Activated CD4-positive, alpha-beta T cell treated with anti-CD3 and anti-CD28 coated beads, Interleukin-2, amount 50 U/mL, for 48 hours (primary cell): ENCODE measurements at regions not wholly inside any gene's neighbourhood (a gene's known extent, or its start where the extent isn't known, plus 50 kb on each side); places are given as distances from the start of the nearest gene placed in this dataset.

Source experiments
- DNase-seq, 2 experiments: peaks; one replicate each; pipeline ENCODE4 v3.0.0-alpha.2; 2020

DNA sequence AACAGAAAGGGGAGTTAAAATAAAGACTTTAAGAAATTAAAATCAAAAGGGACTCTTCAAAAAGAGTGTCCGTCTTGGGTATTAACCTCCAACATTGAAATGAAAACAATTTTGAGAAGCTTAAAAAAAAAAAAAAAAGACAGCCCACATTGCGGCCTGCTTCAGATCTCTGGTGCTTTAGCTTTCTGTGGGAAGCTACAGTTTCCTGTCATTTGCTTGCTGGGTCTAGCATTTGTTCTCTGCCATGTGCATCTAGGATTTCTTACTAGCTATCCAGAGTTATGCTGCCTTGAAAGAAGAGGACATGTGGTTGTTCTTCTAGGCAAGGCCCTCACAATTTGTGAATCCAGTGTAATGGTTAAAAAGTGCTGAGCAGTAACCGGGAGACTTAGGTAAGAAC is 375.3 kb downstream of the SLC4A3 start:
- no peak for DNase-seq

DNA sequence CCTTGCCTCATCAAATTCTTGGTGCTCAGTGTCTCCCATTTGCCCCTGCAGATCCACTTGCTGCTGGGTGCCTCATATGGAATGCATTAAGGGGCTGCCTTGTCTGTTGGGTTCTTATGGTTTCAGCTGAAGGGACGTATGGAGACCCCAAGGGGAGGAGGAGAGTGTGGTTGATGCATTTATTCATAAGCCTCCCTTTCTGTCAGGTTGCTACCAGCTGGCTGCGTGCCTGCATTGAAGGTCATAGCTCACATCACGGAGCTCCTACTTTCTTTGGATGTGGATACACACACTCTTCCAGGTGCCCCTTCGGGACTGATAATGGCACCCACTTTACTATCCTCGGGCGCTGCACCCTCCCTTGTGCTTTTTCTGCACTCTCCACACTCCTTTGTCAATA is 377.9 kb downstream of the SLC4A3 start:
- DNase-seq = no peak

DNA sequence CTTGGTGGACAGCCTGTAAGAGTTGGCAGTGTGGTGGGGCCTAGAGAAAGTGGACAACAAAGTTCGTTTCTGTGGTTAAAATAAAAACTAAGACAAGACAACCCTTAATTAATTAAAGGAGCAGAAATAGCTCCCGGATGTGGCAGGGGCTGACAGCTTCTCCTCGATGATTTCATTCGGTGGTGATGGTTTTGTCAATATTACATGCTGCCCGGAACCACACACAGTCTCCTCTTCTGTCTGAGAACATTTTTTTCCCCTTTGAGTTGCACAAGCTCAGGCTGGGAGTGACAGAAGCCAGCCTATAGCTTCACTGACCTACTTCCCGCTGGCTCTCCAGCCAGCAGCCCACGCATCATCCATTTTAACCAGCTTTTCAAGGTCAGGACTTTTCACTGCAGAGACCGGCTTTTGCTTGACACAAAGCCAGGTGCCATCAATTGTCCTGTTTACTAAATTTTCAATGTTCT is 378.8 kb downstream of the SLC4A3 start:
- no peak for DNase-seq

- no peak for DNase-seq
Measured at GRCh38 chr2:220011859-220012258, 384.4 kb downstream of the SLC4A3 start.

- no peak for DNase-seq
Measured at GRCh38 chr2:220014961-220015360, 387.5 kb downstream of the SLC4A3 start.

DNA sequence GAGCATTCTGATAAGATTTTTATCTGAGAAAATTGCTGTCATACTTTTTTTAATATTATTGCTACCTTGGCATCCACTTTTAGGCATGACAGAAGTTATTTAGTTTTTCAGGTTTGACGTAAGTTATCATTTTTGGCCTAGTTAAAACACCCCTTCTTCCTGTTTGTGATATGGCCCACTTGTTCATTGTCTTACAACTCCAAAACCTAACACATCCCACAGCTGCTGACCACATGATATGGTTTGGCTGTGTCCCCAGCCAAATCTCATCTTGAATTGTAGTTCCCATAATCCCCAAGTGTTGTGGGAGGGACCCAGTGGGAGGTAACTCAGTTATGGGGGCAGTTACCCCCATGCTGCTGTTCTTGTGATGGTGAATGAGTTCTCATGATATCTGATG is 388.1 kb downstream of the SLC4A3 start:
- no peak for DNase-seq

- DNase-seq = no peak
Measured at GRCh38 chr2:220025207-220025606, 397.8 kb downstream of the SLC4A3 start.

- no peak for DNase-seq
Measured at GRCh38 chr2:220029013-220029412, 401.6 kb downstream of the SLC4A3 start.

- no peak for DNase-seq
Measured at GRCh38 chr2:220033546-220033945, 406.1 kb downstream of the SLC4A3 start.

GRCh38 chr2:220034426-220035130 is 407.1 kb downstream of the SLC4A3 start:
- no peak for DNase-seq

- no peak for DNase-seq
Measured at GRCh38 chr2:220036431-220036830, 409.0 kb downstream of the SLC4A3 start.

DNA sequence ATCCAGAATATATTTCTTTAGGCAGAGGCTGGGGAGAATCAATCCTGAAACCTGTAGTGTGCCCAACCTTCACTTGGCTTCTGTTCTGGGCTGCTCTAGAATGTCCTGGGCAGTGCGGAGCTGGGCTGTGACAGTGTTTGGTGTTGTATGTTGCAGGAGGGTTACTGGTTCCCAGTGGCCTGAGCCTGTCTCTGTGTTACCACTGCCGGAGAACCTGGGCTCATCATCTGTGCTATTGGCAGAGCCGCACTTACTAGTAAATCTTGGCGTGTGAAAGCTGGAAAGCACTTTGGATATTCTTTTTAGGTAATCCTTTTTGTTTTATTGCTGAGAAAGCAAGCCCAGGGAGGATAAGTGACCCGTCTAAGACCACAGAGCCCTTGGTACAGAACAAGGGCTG is 412.9 kb downstream of the SLC4A3 start:
- DNase-seq = no peak

DNA sequence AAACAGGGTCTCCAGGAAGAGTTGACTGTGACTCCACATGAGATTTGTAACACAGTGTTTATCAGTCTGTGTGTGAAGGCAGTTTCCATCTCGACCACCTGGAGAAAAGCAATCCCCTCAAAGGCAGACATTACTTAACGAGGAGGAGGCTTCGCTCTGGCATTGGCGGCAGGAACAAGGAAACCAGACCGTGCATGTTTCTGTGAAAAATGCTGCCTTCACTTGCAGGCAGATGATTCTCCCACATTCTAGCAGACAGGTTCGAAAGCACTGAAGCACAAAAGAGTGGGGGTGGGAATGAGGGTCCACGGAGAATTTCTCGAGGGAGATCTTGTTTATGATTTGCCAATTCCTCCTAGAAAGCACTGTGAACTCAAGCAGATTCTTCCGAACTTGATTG is 414.0 kb downstream of the SLC4A3 start:
- no peak for DNase-seq

- DNase-seq = no peak
Measured at GRCh38 chr2:220043155-220043989, 415.9 kb downstream of the SLC4A3 start.

- no peak for DNase-seq
Measured at GRCh38 chr2:220043990-220044335, 416.5 kb downstream of the SLC4A3 start.

DNA sequence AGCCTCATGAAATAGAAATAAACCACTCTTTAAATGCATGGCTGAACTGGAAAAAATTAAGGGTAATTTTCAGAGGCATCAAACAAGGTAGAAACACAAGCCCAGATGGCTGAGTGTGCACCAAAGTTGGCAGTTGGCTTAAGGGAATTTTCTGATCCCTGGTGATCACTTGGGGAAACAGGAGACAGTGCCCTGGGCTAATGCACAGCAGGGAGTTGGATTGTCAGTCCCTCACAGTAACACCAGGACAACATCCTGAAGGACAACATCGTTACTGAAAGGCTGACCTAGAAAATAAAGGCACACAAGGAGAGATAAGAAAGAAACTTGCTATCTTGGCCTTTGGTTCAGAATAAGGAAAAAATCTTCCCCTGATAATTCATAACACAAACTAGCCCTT is 417.0 kb downstream of the SLC4A3 start:
- DNase-seq = no peak

GRCh38 chr2:220046507-220046906 is 419.1 kb downstream of the SLC4A3 start:
- DNase-seq = no peak

GRCh38 chr2:220051716-220052115 is 424.3 kb downstream of the SLC4A3 start:
- DNase-seq = no peak

DNA sequence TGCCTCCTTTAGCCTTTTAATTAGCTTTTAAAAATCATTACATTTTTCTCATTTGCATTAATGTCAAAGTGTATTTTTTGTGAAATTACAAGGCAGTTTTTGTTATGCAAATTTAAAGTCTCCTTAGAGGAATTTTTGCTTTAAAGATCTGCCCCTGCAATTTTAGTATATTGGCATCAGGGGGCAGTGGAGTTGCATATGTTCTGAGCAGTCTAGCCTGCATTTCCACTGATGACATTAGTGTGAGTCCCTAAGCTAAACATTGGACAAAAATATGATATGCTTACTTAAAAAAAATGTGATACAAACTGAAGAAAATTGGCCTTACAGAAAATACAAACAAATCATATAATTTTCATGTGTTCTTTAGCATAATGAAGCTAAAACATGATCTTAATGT is 426.5 kb downstream of the SLC4A3 start:
- DNase-seq = no peak

- no peak for DNase-seq
Measured at GRCh38 chr2:220057391-220057790, 430.0 kb downstream of the SLC4A3 start.

DNA sequence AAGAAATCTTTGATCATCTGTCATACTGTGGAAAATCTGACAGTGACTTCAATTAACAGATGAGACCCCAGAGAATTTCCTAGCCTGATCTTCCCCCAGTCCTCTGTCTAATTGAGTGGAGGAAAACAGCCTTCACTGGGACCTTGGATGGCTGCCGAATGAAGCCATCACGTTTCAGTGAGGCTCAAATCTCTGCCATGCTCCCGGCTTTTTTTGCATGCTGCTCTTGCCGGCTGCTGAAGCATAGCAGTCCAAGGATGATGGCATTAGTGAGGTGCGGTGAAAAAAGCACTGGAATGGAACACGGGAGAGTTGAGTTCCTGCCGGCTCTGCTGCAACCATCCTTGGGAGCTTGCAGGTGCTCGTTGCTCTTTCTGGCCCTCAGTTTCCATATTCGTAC is 430.5 kb downstream of the SLC4A3 start:
- DNase-seq = no peak

- DNase-seq = no peak
Measured at GRCh38 chr2:220064111-220065030, 436.9 kb downstream of the SLC4A3 start.

GRCh38 chr2:220065581-220065980 is 438.2 kb downstream of the SLC4A3 start:
- DNase-seq = no peak
